ENCODE measurements at regions not wholly inside any gene's neighbourhood (a gene's known extent, or its start where the extent isn't known, plus 50 kb on each side); places are given as distances from the start of the nearest gene placed in this dataset.

- H3K4me3 ChIP-seq (ENCODE audit: insufficient read depth, low read length, poor library complexity, severe bottlenecking) = no peak overlapping the region
- no peak overlapping the region for H3K4me2 ChIP-seq (ENCODE audit: low read depth, low read length, poor library complexity, severe bottlenecking)
- H4K20me1 ChIP-seq (ENCODE audit: low read depth, low read length) = no peaks in the 10 kb centered on the region
- no peak overlapping the region for H3K27ac ChIP-seq (ENCODE audit: low read depth, low read length)
- H3K9me2 ChIP-seq (replicated peaks; ENCODE audit: insufficient read depth, low read length) = no peaks in the 10 kb centered on the region
- H3K79me2 ChIP-seq (ENCODE audit: insufficient read depth, low read length) = no peaks in the 10 kb centered on the region
- H3F3A ChIP-seq (ENCODE audit: insufficient read depth) = no peaks in the 10 kb centered on the region
- H3K9ac ChIP-seq (ENCODE audit: low read length) = no peak overlapping the region
- H2AFZ ChIP-seq (ENCODE audit: low read depth, low read length, severe bottlenecking) = no peak overlapping the region
- no peaks in the 10 kb centered on the region for H3K9me3 ChIP-seq (ENCODE audit: insufficient read depth, low read length)
- H3K27me3 ChIP-seq (ENCODE audit: low read length) = no peaks in the 10 kb centered on the region
- H3K36me3 ChIP-seq (ENCODE audit: low read length) = no peaks in the 10 kb centered on the region
- no peak for TF ChIP-seq EZH2phosphoT487 (conservative IDR thresholded peaks at IDR 0.05; ENCODE audit: low read length)
- no peak for TF ChIP-seq CTCF (IDR thresholded peaks at IDR 0.05; ENCODE audit: insufficient read depth, low read length, poor library complexity, severe bottlenecking)
Measured at GRCh38 chr14:101115652-101116051, 212.1 kb upstream of the RTL1 start.

GRCh38 chr14:101116065-101116464 lies 212.5 kb upstream of the RTL1 start:
- Histone ChIP-seq H3K27me3 (ENCODE audit: low read length) (no peaks in the 10 kb centered on the region), H3F3A (ENCODE audit: insufficient read depth) (no peaks in the 10 kb centered on the region), H3K9me3 (ENCODE audit: insufficient read depth, low read length) (no peaks in the 10 kb centered on the region), H3K4me3 (ENCODE audit: insufficient read depth, low read length, poor library complexity, severe bottlenecking) (no peak overlapping the region), H4K20me1 (ENCODE audit: low read depth, low read length) (no peaks in the 10 kb centered on the region), H2AFZ (ENCODE audit: low read depth, low read length, severe bottlenecking) (no peak overlapping the region), H3K27ac (ENCODE audit: low read depth, low read length) (no peak overlapping the region), H3K4me2 (ENCODE audit: low read depth, low read length, poor library complexity, severe bottlenecking) (no peak overlapping the region), H3K9ac (ENCODE audit: low read length) (no peak overlapping the region), H3K36me3 (ENCODE audit: low read length) (no peaks in the 10 kb centered on the region), H3K9me2 (replicated peaks; ENCODE audit: insufficient read depth, low read length) (no peaks in the 10 kb centered on the region), H3K79me2 (ENCODE audit: insufficient read depth, low read length) (no peaks in the 10 kb centered on the region)
- TF ChIP-seq EZH2phosphoT487 (conservative IDR thresholded peaks at IDR 0.05; ENCODE audit: low read length) = no peak
- TF ChIP-seq CTCF (IDR thresholded peaks at IDR 0.05; ENCODE audit: insufficient read depth, low read length, poor library complexity, severe bottlenecking) = no peak

GRCh38 chr14:101116486-101117130 lies 213.1 kb upstream of the RTL1 start:
- TF ChIP-seq CTCF (IDR thresholded peaks at IDR 0.05; ENCODE audit: insufficient read depth, low read length, poor library complexity, severe bottlenecking) = no peak
- Histone ChIP-seq H3K79me2 (ENCODE audit: insufficient read depth, low read length) (no peaks in the 10 kb centered on the region), H3K9ac (ENCODE audit: low read length) (no peak overlapping the region), H3K4me3 (ENCODE audit: insufficient read depth, low read length, poor library complexity, severe bottlenecking) (no peak overlapping the region), H3K36me3 (ENCODE audit: low read length) (no peaks in the 10 kb centered on the region), H3K4me2 (ENCODE audit: low read depth, low read length, poor library complexity, severe bottlenecking) (no peak overlapping the region), H3F3A (ENCODE audit: insufficient read depth) (no peaks in the 10 kb centered on the region), H3K27me3 (ENCODE audit: low read length) (no peaks in the 10 kb centered on the region), H3K9me3 (ENCODE audit: insufficient read depth, low read length) (no peaks in the 10 kb centered on the region), H4K20me1 (ENCODE audit: low read depth, low read length) (no peaks in the 10 kb centered on the region), H2AFZ (ENCODE audit: low read depth, low read length, severe bottlenecking) (no peak overlapping the region), H3K9me2 (replicated peaks; ENCODE audit: insufficient read depth, low read length) (no peaks in the 10 kb centered on the region), H3K27ac (ENCODE audit: low read depth, low read length) (no peak overlapping the region)
